ENCODE measurements at regions not wholly inside any gene's neighbourhood (a gene's known extent, or its start where the extent isn't known, plus 50 kb on each side); places are given as distances from the start of the nearest gene placed in this dataset.

GRCh38 chr4:152225680-152226079 is 310.2 kb downstream of the FBXW7 start:
- TF ChIP-seq, protein P1, sequence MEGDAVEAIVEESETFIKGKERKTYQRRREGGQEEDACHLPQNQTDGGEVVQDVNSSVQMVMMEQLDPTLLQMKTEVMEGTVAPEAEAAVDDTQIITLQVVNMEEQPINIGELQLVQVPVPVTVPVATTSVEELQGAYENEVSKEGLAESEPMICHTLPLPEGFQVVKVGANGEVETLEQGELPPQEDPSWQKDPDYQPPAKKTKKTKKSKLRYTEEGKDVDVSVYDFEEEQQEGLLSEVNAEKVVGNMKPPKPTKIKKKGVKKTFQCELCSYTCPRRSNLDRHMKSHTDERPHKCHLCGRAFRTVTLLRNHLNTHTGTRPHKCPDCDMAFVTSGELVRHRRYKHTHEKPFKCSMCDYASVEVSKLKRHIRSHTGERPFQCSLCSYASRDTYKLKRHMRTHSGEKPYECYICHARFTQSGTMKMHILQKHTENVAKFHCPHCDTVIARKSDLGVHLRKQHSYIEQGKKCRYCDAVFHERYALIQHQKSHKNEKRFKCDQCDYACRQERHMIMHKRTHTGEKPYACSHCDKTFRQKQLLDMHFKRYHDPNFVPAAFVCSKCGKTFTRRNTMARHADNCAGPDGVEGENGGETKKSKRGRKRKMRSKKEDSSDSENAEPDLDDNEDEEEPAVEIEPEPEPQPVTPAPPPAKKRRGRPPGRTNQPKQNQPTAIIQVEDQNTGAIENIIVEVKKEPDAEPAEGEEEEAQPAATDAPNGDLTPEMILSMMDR (IDR thresholded peaks at IDR 0.05; ENCODE audit: low read depth, low read length, poor library complexity, severe bottlenecking) = no peak
- no peak for TF ChIP-seq EZH2phosphoT487 (IDR thresholded peaks at IDR 0.05; ENCODE audit: borderline replicate concordance, low read length)

Measured in DOHH2 (cell line).